ENCODE measurements at regions not wholly inside any gene's neighbourhood (a gene's known extent, or its start where the extent isn't known, plus 50 kb on each side); places are given as distances from the start of the nearest gene placed in this dataset.

DNA sequence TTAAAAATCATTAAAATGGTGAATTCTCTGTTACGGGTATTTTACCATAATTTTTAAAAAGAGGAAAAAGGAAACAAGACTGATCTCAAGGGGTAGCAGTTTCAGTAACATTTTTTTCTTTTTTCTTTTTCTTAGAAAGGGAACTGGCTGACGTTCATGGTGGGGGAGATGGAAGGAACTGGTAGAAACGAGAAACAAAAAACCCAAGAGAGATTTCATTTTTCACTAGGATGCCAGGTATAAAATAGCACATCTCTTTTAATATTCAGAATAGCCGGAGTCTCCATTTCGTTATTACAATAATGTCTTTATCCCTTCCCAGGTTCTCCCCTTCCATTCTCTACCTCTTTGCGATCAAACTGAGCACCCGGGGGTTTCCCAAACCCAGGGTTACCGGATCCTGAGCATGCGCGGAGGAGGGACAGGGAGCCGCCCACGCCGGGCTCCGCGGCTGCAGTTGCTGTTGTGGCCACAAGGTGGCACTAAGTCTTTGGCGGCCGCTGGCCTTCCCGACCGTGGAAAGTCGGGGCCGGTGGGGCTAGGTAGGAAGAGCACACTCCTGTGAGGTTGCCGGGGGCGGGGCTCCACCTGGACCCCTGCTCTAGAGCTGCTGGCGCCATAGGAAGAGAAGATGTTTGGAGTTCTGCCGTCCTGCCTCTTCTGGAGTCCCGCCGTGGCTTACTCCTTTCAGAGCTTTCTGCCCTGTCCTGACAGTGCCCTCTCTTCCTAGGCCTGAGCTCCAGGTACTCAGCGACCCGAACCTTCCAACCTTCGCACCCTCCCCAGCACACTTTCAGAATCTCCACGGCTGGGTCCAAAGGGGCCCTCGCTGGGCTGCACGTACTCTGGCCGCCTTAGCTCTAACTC lies 146.8 kb downstream of the SH3BGRL2 start:
- no peaks in the 10 kb centered on the region for H4K20me1 ChIP-seq (ENCODE audit: insufficient read depth, low read length)
- no peaks in the 10 kb centered on the region for H3K27me3 ChIP-seq (ENCODE audit: insufficient read depth, low read length)
- TF ChIP-seq, protein P1, sequence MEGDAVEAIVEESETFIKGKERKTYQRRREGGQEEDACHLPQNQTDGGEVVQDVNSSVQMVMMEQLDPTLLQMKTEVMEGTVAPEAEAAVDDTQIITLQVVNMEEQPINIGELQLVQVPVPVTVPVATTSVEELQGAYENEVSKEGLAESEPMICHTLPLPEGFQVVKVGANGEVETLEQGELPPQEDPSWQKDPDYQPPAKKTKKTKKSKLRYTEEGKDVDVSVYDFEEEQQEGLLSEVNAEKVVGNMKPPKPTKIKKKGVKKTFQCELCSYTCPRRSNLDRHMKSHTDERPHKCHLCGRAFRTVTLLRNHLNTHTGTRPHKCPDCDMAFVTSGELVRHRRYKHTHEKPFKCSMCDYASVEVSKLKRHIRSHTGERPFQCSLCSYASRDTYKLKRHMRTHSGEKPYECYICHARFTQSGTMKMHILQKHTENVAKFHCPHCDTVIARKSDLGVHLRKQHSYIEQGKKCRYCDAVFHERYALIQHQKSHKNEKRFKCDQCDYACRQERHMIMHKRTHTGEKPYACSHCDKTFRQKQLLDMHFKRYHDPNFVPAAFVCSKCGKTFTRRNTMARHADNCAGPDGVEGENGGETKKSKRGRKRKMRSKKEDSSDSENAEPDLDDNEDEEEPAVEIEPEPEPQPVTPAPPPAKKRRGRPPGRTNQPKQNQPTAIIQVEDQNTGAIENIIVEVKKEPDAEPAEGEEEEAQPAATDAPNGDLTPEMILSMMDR (IDR thresholded peaks at IDR 0.05; ENCODE audit: insufficient read depth, low read depth, low read length), result peak; percentile 86
- no peak for TF ChIP-seq EZH2 (IDR thresholded peaks at IDR 0.05; ENCODE audit: insufficient read depth, low read length)
- H3K9me3 Mint-ChIP-seq (ENCODE audit: unreplicated experiment), result peaks cover 3% of the 10 kb centered on the region
- peaks cover 2% of the 10 kb centered on the region for H3K4me1 Mint-ChIP-seq (ENCODE audit: low read depth, unreplicated experiment)
- no peaks in the 10 kb centered on the region for H3K36me3 ChIP-seq (ENCODE audit: insufficient read depth, low read length)
- H3K4me2 ChIP-seq (ENCODE audit: low read length), result peak overlapping the region; percentile 82
- H3K4me3 ChIP-seq (ENCODE audit: insufficient read depth, low read depth, low read length), result peak overlapping the region; percentile 44
- peak overlapping the region; percentile 77 for H3K4me3 Mint-ChIP-seq (ENCODE audit: unreplicated experiment)
- no peak overlapping the region for H3K27ac Mint-ChIP-seq (ENCODE audit: unreplicated experiment)
- H3K4me1 ChIP-seq (ENCODE audit: insufficient read depth, low read length), result no peaks in the 10 kb centered on the region
- DNase-seq (ENCODE audit: low read depth) (peak; percentile 11), FAIRE-seq (no peak)
- no peaks in the 10 kb centered on the region for H3K9me3 ChIP-seq (ENCODE audit: insufficient read depth, low read depth, low read length)
- H3K27ac ChIP-seq (ENCODE audit: low read depth, low read length), result no peak overlapping the region
- peak overlapping the region; percentile 44 for H2AFZ ChIP-seq (ENCODE audit: low read depth, low read length)
- peaks cover 16% of the 10 kb centered on the region for H3K27me3 Mint-ChIP-seq (ENCODE audit: low read depth, unreplicated experiment)
- H3K36me3 Mint-ChIP-seq (ENCODE audit: low read depth, unreplicated experiment), result no peaks in the 10 kb centered on the region
- peak overlapping the region; percentile 15 for H3K9ac ChIP-seq (ENCODE audit: low read length)
- H3K79me2 ChIP-seq (ENCODE audit: insufficient read depth, low read length), result no peaks in the 10 kb centered on the region

DNA sequence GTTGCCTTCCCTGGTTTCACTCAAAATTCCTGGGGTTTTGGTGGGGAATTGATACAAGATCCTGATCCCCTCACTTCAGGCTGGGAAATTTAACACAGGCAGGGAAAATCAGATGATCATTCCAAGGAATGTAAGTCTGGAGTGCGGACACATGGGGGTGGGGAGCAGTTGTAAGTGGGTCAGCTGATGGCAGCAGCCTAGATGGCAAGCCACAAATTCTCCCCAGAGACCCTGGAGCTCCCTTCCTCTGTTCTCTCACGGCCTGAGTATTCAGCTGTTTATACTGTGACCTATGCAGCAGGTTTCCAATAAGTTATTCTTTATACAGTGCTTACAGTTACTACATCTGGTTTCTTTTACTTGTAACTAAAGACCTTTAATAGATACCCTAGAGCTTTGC lies 144.9 kb downstream of the SH3BGRL2 start:
- no peaks in the 10 kb centered on the region for H3K27me3 ChIP-seq (ENCODE audit: insufficient read depth, low read length)
- H3K4me1 ChIP-seq (ENCODE audit: insufficient read depth, low read length), result no peaks in the 10 kb centered on the region
- Mint-ChIP-seq H3K4me3 (ENCODE audit: unreplicated experiment) (no peak overlapping the region), H3K27ac (ENCODE audit: unreplicated experiment) (no peak overlapping the region), H3K4me1 (ENCODE audit: low read depth, unreplicated experiment) (peaks cover 2% of the 10 kb centered on the region), H3K9me3 (ENCODE audit: unreplicated experiment) (peaks cover 2% of the 10 kb centered on the region), H3K27me3 (ENCODE audit: low read depth, unreplicated experiment) (peaks cover 16% of the 10 kb centered on the region), H3K36me3 (ENCODE audit: low read depth, unreplicated experiment) (no peaks in the 10 kb centered on the region)
- DNase-seq (ENCODE audit: low read depth), result no peak
- no peaks in the 10 kb centered on the region for H3K79me2 ChIP-seq (ENCODE audit: insufficient read depth, low read length)
- no peaks in the 10 kb centered on the region for H4K20me1 ChIP-seq (ENCODE audit: insufficient read depth, low read length)
- H3K4me3 ChIP-seq (ENCODE audit: insufficient read depth, low read depth, low read length), result no peak overlapping the region
- TF ChIP-seq, protein P1 (IDR thresholded peaks at IDR 0.05; ENCODE audit: insufficient read depth, low read depth, low read length), result no peak
- no peak for TF ChIP-seq EZH2 (IDR thresholded peaks at IDR 0.05; ENCODE audit: insufficient read depth, low read length)
- FAIRE-seq, result no peak
- H3K27ac ChIP-seq (ENCODE audit: low read depth, low read length), result no peak overlapping the region
- no peak overlapping the region for H2AFZ ChIP-seq (ENCODE audit: low read depth, low read length)
- no peak overlapping the region for H3K4me2 ChIP-seq (ENCODE audit: low read length)
- no peaks in the 10 kb centered on the region for H3K9me3 ChIP-seq (ENCODE audit: insufficient read depth, low read depth, low read length)
- no peak overlapping the region for H3K9ac ChIP-seq (ENCODE audit: low read length)
- H3K36me3 ChIP-seq (ENCODE audit: insufficient read depth, low read length), result no peaks in the 10 kb centered on the region

DNA sequence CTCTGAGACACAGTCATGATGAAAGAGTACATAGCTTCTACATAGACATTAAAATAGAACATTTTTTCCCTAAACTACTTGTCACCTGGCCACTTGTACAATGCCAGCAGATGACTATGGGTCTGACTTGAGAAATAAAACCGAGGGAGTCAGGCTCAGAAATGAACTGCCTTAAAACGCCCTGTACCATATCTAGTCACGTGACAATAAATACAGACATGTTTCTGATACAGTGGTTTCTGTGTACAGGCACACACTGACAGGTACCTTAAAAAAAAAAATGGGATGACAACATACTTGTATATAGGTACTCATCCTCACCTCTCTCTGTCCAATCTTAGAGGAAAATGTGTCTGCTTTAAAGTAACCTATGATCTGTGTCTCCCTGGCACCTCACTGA lies 144.1 kb downstream of the SH3BGRL2 start:
- H3K4me3 Mint-ChIP-seq (ENCODE audit: unreplicated experiment), result no peak overlapping the region

More for the DNA sequence above, 144.1 kb downstream of the SH3BGRL2 start:
- Histone ChIP-seq H3K36me3 (ENCODE audit: insufficient read depth, low read length) (no peaks in the 10 kb centered on the region), H3K79me2 (ENCODE audit: insufficient read depth, low read length) (no peaks in the 10 kb centered on the region), H3K4me2 (ENCODE audit: low read length) (no peak overlapping the region), H3K27ac (ENCODE audit: low read depth, low read length) (no peak overlapping the region), H3K4me3 (ENCODE audit: insufficient read depth, low read depth, low read length) (no peak overlapping the region), H3K4me1 (ENCODE audit: insufficient read depth, low read length) (no peaks in the 10 kb centered on the region), H4K20me1 (ENCODE audit: insufficient read depth, low read length) (no peaks in the 10 kb centered on the region), H3K9me3 (ENCODE audit: insufficient read depth, low read depth, low read length) (no peaks in the 10 kb centered on the region), H3K27me3 (ENCODE audit: insufficient read depth, low read length) (no peaks in the 10 kb centered on the region), H3K9ac (ENCODE audit: low read length) (no peak overlapping the region), H2AFZ (ENCODE audit: low read depth, low read length) (no peak overlapping the region)
- no peaks in the 10 kb centered on the region for H3K36me3 Mint-ChIP-seq (ENCODE audit: low read depth, unreplicated experiment)
- DNase-seq (ENCODE audit: low read depth) (no peak), FAIRE-seq (no peak)
- peaks cover 16% of the 10 kb centered on the region for H3K27me3 Mint-ChIP-seq (ENCODE audit: low read depth, unreplicated experiment)
- TF ChIP-seq EZH2 (IDR thresholded peaks at IDR 0.05; ENCODE audit: insufficient read depth, low read length), result no peak
- TF ChIP-seq, protein P1 (IDR thresholded peaks at IDR 0.05; ENCODE audit: insufficient read depth, low read depth, low read length), result no peak
- H3K9me3 Mint-ChIP-seq (ENCODE audit: unreplicated experiment), result peaks cover 4% of the 10 kb centered on the region
- peaks cover 2% of the 10 kb centered on the region for H3K4me1 Mint-ChIP-seq (ENCODE audit: low read depth, unreplicated experiment)
- H3K27ac Mint-ChIP-seq (ENCODE audit: unreplicated experiment), result no peak overlapping the region

All from astrocyte (in vitro differentiated cells and primary cell).